Activated naive CD4-positive, alpha-beta T cell treated with anti-CD3 and anti-CD28 coated beads for 36 hours (primary cell): ENCODE measurements at regions not wholly inside any gene's neighbourhood (a gene's known extent, or its start where the extent isn't known, plus 50 kb on each side); places are given as distances from the start of the nearest gene placed in this dataset.

ENCODE experiments used
- CTCF ChIA-PET: fragments of 350-600 bp; sonication (Branson Sonifier 250); formaldehyde crosslinking; loops from one replicate; lab custom pipeline; 2021; ENCODE audit warnings: antibody characterized with exemption; lab: Charles Lee
- DNase-seq: peaks from one replicate; pipeline ENCODE4 v3.0.0-alpha.2; 2020
- H3K27ac Mint-ChIP-seq: one replicate; pipeline ENCODE4 v1.8.0; 2021; ENCODE audit warnings: mild to moderate bottlenecking, mixed read lengths
- H3K27me3 Mint-ChIP-seq: one replicate; pipeline ENCODE4 v1.8.0; 2021; ENCODE audit warnings: low read depth, mixed read lengths
- H3K36me3 Mint-ChIP-seq: one replicate; pipeline ENCODE4 v1.8.0; 2021; ENCODE audit warnings: low read depth, mixed read lengths
- H3K4me1 Mint-ChIP-seq: one replicate; pipeline ENCODE4 v1.8.0; 2021; ENCODE audit warnings: low read depth, mixed read lengths
- H3K4me3 Mint-ChIP-seq: one replicate; pipeline ENCODE4 v1.8.0; 2021; ENCODE audit warnings: mild to moderate bottlenecking, moderate library complexity, mixed read lengths
- H3K9me3 Mint-ChIP-seq: one replicate; pipeline ENCODE4 v1.8.0; 2021; ENCODE audit warnings: mixed read lengths
- intact Hi-C: fragments of 100-400 bp; cut with micrococcal nuclease; formaldehyde crosslinking; loops from one replicate; pipeline ENCODE4 v1.15.1; 2023

GRCh38 chr6:14948586-14949245 is 297.2 kb upstream of the JARID2 start:
- no peaks in the 10 kb centered on the region for H3K4me1 Mint-ChIP-seq
- intact Hi-C loops = no loop called here
- no peaks in the 10 kb centered on the region for H3K9me3 Mint-ChIP-seq
- no peak for DNase-seq
- H3K4me3 Mint-ChIP-seq = no peak overlapping the region
- H3K27ac Mint-ChIP-seq = no peak overlapping the region
- no peaks in the 10 kb centered on the region for H3K36me3 Mint-ChIP-seq
- CTCF ChIA-PET = no interaction called here
- no peaks in the 10 kb centered on the region for H3K27me3 Mint-ChIP-seq

DNA sequence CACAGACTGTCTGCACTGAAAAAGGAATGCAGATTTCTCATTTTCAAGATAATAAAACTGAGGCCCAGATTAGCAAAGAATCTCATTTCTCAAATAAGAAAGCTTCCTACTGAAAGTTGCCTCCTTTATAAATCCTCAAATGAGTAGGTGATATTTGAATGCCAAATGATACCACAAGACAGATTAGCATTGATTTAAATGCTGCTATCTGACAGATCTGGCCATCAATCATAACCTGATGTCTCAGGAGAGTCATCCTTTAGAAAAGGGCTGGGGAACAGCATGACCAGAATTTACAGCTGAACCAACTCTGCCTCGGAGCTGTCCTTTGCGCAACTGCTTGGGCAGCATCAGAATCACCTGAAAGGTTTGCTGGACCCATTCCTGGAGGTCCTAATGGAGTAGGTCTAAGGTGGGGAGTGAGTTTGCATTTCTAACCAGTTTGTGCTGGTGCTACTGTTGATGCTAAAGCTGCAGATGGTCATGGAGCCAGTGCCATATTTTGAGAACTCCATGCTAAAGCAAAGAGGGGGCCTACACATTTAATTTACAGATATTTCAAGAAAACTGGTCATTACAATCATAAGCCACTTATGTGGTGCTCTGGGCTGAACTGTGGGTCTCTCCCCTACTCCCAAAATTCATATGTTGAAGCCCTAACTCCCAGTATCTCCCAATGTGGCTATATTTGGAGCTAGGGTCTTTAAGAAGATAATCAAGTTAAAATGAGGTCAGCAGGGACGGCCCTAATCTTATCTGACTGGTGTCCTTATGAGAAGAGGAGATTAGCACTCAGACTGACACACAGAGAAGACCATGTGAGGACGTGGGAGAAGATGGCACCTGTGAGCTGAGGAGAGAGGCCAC is 295.5 kb upstream of the JARID2 start:
- H3K27ac Mint-ChIP-seq = no peak overlapping the region
- DNase-seq = no peak
- intact Hi-C loops = no loop called here
- no peaks in the 10 kb centered on the region for H3K4me1 Mint-ChIP-seq
- H3K36me3 Mint-ChIP-seq = no peaks in the 10 kb centered on the region
- CTCF ChIA-PET = interaction anchor here (0.6 kb wide), 1 partner anchor 109 kb away, joined by 4 read pairs; no protein-coding TSS in a partner anchor
- peaks cover 8% of the 10 kb centered on the region for H3K9me3 Mint-ChIP-seq
- H3K27me3 Mint-ChIP-seq = no peaks in the 10 kb centered on the region
- H3K4me3 Mint-ChIP-seq = no peak overlapping the region

DNA sequence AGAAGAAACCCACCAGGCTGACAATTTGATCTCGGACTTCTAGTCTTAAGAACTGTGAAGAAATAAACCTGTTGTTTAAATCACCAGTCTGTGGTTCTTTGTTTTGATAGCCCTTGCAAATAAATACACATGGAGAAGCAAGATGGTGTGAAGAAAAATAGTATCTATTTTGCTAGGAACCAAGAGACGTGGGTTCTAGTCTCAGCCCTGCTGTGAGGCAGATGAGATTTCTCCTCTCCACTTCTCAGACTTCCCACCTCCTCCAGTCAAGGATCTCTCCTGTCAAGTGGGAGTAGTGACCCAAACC is 294.9 kb upstream of the JARID2 start:
- Mint-ChIP-seq H3K27me3 (no peaks in the 10 kb centered on the region), H3K4me1 (no peaks in the 10 kb centered on the region), H3K4me3 (no peak overlapping the region), H3K36me3 (no peaks in the 10 kb centered on the region), H3K9me3 (peaks cover 8% of the 10 kb centered on the region), H3K27ac (no peak overlapping the region)
- intact Hi-C loops = no loop called here
- CTCF ChIA-PET = no interaction called here
- DNase-seq = no peak

DNA sequence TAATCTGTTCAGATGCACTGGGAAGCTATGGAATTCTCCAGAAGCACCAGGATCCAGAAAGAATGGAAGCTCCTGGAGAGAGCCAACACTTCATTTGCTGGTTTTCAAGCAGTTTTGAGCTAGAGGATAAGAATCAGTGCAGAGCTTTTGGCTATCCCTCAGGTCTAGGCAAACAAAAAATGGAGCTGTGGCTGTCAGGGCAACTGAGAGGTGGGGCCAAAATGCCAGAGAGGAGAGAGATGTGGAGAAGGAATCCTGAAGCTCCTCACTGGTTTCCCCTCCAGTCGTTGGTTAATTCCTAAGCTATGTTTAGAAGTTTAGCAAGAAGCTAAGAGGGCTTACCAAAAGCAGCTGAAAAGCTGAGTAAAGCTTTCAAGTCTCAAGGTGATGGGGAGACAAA is 294.2 kb upstream of the JARID2 start:
- Mint-ChIP-seq H3K4me1 (no peaks in the 10 kb centered on the region), H3K36me3 (no peaks in the 10 kb centered on the region), H3K27ac (no peak overlapping the region), H3K4me3 (no peak overlapping the region), H3K9me3 (peaks cover 8% of the 10 kb centered on the region), H3K27me3 (no peaks in the 10 kb centered on the region)
- no peak for DNase-seq
- CTCF ChIA-PET = interaction anchor here (0.6 kb wide), 3 partner anchors 142 to 554 kb away, joined by 3 to 4 read pairs (median 4); no protein-coding TSS in a partner anchor
- intact Hi-C loops = no loop called here

- CTCF ChIA-PET = no interaction called here
- H3K27me3 Mint-ChIP-seq = no peaks in the 10 kb centered on the region
- no peaks in the 10 kb centered on the region for H3K36me3 Mint-ChIP-seq
- no peak overlapping the region for H3K4me3 Mint-ChIP-seq
- no peaks in the 10 kb centered on the region for H3K4me1 Mint-ChIP-seq
- intact Hi-C loops = no loop called here
- no peak overlapping the region for H3K27ac Mint-ChIP-seq
- H3K9me3 Mint-ChIP-seq = peaks cover 8% of the 10 kb centered on the region
- DNase-seq = no peak
Observed at GRCh38 chr6:14953836-14954235, 292.0 kb upstream of the JARID2 start.

- Mint-ChIP-seq H3K27me3 (peaks cover 2% of the 10 kb centered on the region), H3K4me3 (no peak overlapping the region), H3K4me1 (no peaks in the 10 kb centered on the region), H3K27ac (no peak overlapping the region), H3K9me3 (peaks cover 8% of the 10 kb centered on the region), H3K36me3 (no peaks in the 10 kb centered on the region)
- CTCF ChIA-PET = interaction anchor here (0.6 kb wide), 1 partner anchor 10 kb away, joined by 3 read pairs; no protein-coding TSS in a partner anchor
- intact Hi-C loops = no loop called here
- no peak for DNase-seq
Observed at GRCh38 chr6:14957355-14958059, 288.4 kb upstream of the JARID2 start.

DNA sequence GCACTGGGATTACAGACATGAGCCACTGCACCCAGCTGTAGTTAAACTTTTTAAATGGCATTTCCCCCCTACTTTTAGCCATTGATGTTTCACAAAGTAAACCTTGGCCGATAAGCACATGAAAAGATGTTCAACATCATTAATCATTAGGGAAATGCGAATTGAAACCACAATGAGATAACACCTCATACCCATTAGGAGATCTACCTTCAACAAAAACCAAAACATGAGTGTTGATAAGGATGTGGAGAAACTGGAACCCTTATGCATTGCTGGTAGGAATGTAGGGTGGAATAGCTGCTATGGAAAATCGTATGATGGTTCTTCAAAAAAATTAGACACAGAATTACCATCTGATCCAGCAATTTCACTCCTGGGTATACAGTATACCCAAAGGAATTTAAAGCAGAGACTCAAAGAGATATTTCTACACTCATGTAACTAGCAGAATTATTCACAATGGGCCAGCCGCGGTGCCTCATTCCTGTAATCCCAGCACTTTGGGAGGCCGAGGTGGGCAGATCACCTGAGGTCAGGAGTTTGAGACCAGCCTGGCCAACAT is 286.5 kb upstream of the JARID2 start:
- Mint-ChIP-seq H3K36me3 (no peaks in the 10 kb centered on the region), H3K9me3 (peaks cover 7% of the 10 kb centered on the region), H3K4me3 (no peak overlapping the region), H3K27me3 (peaks cover 2% of the 10 kb centered on the region), H3K27ac (no peak overlapping the region), H3K4me1 (no peaks in the 10 kb centered on the region)
- intact Hi-C loops = no loop called here
- CTCF ChIA-PET = no interaction called here
- no peak for DNase-seq

DNA sequence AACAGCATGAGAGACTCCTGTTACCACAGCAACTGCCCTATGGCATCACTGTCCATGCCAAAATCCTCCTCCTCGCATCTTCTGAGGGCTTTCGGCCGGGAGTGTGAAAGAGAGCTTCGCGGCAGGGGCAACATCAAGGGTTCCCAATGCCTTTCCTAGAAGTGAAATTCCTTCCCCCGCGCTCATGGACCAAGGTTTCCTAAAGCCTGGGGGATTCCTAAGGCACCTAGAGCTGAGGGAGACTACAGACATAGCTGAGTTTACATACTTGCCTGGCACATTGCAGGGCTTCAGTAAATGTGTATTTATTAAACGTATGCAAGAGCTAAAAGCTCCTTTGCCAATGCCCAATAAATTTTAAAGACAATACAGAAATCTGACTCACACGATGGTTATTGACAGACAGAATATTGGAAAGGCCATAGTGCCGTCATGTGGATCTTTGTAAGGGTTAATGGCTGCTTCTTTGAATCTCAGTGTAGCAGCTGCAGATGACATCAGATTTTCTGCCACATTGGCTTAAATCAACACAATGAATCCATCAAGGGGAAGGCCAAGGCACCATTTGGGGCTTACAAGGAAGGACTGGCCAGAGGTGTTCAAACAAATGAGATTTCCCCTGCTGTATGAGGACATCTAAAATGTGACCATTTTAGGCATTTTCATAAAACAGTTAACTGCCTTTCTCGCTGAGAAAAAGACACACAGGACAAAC is 281.2 kb upstream of the JARID2 start:
- intact Hi-C loops = no loop called here
- CTCF ChIA-PET = interaction anchor here (0.6 kb wide), 1 partner anchor 688 kb away, joined by 5 read pairs; no protein-coding TSS in a partner anchor
- H3K36me3 Mint-ChIP-seq = no peaks in the 10 kb centered on the region
- H3K4me1 Mint-ChIP-seq = no peaks in the 10 kb centered on the region
- H3K27me3 Mint-ChIP-seq = peaks cover 2% of the 10 kb centered on the region
- H3K9me3 Mint-ChIP-seq = peaks cover 8% of the 10 kb centered on the region
- no peak for DNase-seq
- no peak overlapping the region for H3K4me3 Mint-ChIP-seq
- no peak overlapping the region for H3K27ac Mint-ChIP-seq

- no peaks in the 10 kb centered on the region for H3K36me3 Mint-ChIP-seq
- H3K27ac Mint-ChIP-seq = no peak overlapping the region
- H3K4me1 Mint-ChIP-seq = no peaks in the 10 kb centered on the region
- H3K27me3 Mint-ChIP-seq = peaks cover 2% of the 10 kb centered on the region
- intact Hi-C loops = no loop called here
- no peak for DNase-seq
- CTCF ChIA-PET = no interaction called here
- H3K9me3 Mint-ChIP-seq = peaks cover 10% of the 10 kb centered on the region
- H3K4me3 Mint-ChIP-seq = no peak overlapping the region
Observed at GRCh38 chr6:14965424-14966075, 280.3 kb upstream of the JARID2 start.

GRCh38 chr6:14966096-14966905 is 279.6 kb upstream of the JARID2 start:
- no peaks in the 10 kb centered on the region for H3K36me3 Mint-ChIP-seq
- H3K27ac Mint-ChIP-seq = no peak overlapping the region
- intact Hi-C loops = no loop called here
- H3K27me3 Mint-ChIP-seq = peaks cover 2% of the 10 kb centered on the region
- no peak for DNase-seq
- H3K4me3 Mint-ChIP-seq = no peak overlapping the region
- no peaks in the 10 kb centered on the region for H3K4me1 Mint-ChIP-seq
- CTCF ChIA-PET = no interaction called here
- peaks cover 10% of the 10 kb centered on the region for H3K9me3 Mint-ChIP-seq
